ENCODE measurements at regions not wholly inside any gene's neighbourhood (a gene's known extent, or its start where the extent isn't known, plus 50 kb on each side); places are given as distances from the start of the nearest gene placed in this dataset.

DNA sequence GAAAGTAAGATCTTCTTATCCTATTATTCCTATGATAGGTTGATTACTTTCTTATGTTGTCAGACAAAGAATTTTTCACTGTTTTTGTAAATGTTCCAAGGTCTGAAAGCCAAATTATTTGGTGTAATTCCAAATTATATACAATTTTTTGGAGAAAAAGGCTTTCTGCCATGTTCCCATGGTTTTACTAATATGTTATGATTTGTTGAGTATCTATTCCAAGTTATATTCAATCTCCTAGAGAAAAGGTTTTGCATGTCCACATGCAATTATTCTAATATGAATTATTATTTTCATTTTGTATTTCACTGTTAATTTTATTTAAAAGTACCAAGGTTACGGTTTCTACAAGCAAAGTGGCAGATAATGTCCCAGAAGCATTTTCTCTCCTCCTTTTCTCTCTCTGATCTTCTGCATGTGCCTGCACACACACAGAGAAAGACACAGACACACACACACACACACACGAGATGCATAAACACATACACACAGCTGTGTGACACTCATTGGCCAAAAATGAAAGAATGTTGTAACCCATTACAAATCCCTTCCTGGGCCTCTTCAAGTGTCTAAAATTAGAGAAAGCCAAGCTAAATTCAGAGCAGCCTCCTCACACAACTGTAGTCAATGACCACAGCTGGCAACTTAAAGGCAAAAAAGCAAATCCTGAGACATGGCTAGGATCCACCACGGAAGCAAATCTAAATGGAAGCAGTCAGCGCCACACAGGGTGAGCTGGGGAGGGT lies 621.0 kb downstream of the EFNB2 start:
- Histone ChIP-seq H3K79me2 (ENCODE audit: insufficient read depth, low read length) (no peaks in the 10 kb centered on the region), H3K4me1 (ENCODE audit: insufficient read depth, low read length) (peaks cover 14% of the 10 kb centered on the region), H3K27ac (ENCODE audit: low read depth, low read length) (no peak overlapping the region), H3K4me2 (ENCODE audit: insufficient read depth, low read length) (peak overlapping the region; percentile 58), H4K20me1 (ENCODE audit: insufficient read depth, low read length) (no peaks in the 10 kb centered on the region), H3K27me3 (ENCODE audit: insufficient read depth, low read length) (no peaks in the 10 kb centered on the region), H2AFZ (ENCODE audit: low read length) (peak overlapping the region; percentile 83), H3K4me3 (ENCODE audit: insufficient read depth, low read length) (peak overlapping the region; percentile 16), H3K9me3 (ENCODE audit: low read depth, low read length) (no peaks in the 10 kb centered on the region), H3K36me3 (ENCODE audit: insufficient read depth, low read length) (no peaks in the 10 kb centered on the region)
- TF ChIP-seq, protein P1, sequence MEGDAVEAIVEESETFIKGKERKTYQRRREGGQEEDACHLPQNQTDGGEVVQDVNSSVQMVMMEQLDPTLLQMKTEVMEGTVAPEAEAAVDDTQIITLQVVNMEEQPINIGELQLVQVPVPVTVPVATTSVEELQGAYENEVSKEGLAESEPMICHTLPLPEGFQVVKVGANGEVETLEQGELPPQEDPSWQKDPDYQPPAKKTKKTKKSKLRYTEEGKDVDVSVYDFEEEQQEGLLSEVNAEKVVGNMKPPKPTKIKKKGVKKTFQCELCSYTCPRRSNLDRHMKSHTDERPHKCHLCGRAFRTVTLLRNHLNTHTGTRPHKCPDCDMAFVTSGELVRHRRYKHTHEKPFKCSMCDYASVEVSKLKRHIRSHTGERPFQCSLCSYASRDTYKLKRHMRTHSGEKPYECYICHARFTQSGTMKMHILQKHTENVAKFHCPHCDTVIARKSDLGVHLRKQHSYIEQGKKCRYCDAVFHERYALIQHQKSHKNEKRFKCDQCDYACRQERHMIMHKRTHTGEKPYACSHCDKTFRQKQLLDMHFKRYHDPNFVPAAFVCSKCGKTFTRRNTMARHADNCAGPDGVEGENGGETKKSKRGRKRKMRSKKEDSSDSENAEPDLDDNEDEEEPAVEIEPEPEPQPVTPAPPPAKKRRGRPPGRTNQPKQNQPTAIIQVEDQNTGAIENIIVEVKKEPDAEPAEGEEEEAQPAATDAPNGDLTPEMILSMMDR (IDR thresholded peaks at IDR 0.05; ENCODE audit: extremely low read depth, low read depth, low read length), result no peak
- DNase-seq (ENCODE audit: insufficient read length, low spot score, missing footprints), result peak; percentile 22

DNA sequence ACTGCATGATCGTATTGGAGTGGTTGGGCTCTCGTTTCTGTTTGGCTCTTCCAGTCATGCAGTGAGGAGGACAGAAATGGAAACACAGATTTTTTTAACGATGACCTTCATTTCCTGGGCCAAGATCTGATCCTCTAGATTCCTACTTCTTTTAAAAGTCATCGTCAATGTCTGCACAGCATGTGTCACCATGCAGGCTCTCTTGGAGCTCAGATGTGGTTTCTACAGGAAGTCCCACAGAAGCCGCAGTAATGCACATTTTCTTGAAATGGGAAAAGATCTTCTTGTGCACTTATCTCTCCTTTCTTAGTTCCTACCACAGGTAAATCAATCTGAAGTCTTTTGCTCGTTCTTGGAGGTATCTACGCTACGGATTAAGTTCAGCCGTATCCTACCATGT lies 626.9 kb downstream of the EFNB2 start:
- TF ChIP-seq, protein P1 (IDR thresholded peaks at IDR 0.05; ENCODE audit: extremely low read depth, low read depth, low read length), result no peak
- H3K27ac ChIP-seq (ENCODE audit: low read depth, low read length), result no peak overlapping the region
- no peaks in the 10 kb centered on the region for H3K79me2 ChIP-seq (ENCODE audit: insufficient read depth, low read length)
- no peak for DNase-seq (ENCODE audit: insufficient read length, low spot score, missing footprints)
- H2AFZ ChIP-seq (ENCODE audit: low read length), result no peak overlapping the region
- no peaks in the 10 kb centered on the region for H3K9me3 ChIP-seq (ENCODE audit: low read depth, low read length)
- no peaks in the 10 kb centered on the region for H3K36me3 ChIP-seq (ENCODE audit: insufficient read depth, low read length)
- no peak overlapping the region for H3K4me2 ChIP-seq (ENCODE audit: insufficient read depth, low read length)
- no peak overlapping the region for H3K4me3 ChIP-seq (ENCODE audit: insufficient read depth, low read length)
- no peaks in the 10 kb centered on the region for H4K20me1 ChIP-seq (ENCODE audit: insufficient read depth, low read length)
- no peaks in the 10 kb centered on the region for H3K27me3 ChIP-seq (ENCODE audit: insufficient read depth, low read length)
- H3K4me1 ChIP-seq (ENCODE audit: insufficient read depth, low read length), result no peaks in the 10 kb centered on the region

DNA sequence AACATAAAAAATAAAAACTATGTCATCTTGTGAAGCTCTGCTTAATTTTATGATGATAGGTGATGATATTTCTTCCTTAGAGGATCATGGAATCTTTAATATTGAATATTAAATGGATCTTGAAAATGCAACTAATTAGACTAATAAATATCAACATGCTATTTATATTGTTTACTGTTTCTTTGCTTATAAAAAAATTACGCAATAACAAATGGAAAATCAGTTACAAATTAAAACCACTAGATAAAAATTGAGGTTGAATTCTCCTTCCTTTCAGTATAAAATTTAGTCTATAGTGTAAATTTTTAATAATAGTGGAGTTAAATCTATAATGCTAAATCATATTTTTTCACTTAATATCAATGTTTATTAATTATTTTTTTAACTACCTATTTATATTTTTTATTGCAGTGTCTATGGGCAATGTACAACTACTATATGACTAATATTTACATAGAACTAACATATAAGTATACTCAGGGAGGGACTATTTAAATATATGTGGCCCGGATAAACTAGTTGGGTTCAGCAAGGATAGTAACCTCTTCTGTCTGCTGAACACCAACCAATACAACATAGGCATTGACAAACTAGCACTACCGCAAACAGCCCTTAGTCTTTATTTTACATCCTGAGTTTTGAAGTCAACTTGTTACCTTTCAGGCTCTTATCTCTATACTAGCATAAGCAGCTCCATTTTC lies 628.0 kb downstream of the EFNB2 start:
- no peak overlapping the region for H3K4me2 ChIP-seq (ENCODE audit: insufficient read depth, low read length)
- no peaks in the 10 kb centered on the region for H3K27me3 ChIP-seq (ENCODE audit: insufficient read depth, low read length)
- H3K4me1 ChIP-seq (ENCODE audit: insufficient read depth, low read length), result no peaks in the 10 kb centered on the region
- no peaks in the 10 kb centered on the region for H3K9me3 ChIP-seq (ENCODE audit: low read depth, low read length)
- no peaks in the 10 kb centered on the region for H3K79me2 ChIP-seq (ENCODE audit: insufficient read depth, low read length)
- H4K20me1 ChIP-seq (ENCODE audit: insufficient read depth, low read length), result no peaks in the 10 kb centered on the region
- no peaks in the 10 kb centered on the region for H3K36me3 ChIP-seq (ENCODE audit: insufficient read depth, low read length)
- no peak overlapping the region for H3K27ac ChIP-seq (ENCODE audit: low read depth, low read length)
- TF ChIP-seq, protein P1 (IDR thresholded peaks at IDR 0.05; ENCODE audit: extremely low read depth, low read depth, low read length), result no peak
- H3K4me3 ChIP-seq (ENCODE audit: insufficient read depth, low read length), result no peak overlapping the region
- no peak overlapping the region for H2AFZ ChIP-seq (ENCODE audit: low read length)
- no peak for DNase-seq (ENCODE audit: insufficient read length, low spot score, missing footprints)

DNA sequence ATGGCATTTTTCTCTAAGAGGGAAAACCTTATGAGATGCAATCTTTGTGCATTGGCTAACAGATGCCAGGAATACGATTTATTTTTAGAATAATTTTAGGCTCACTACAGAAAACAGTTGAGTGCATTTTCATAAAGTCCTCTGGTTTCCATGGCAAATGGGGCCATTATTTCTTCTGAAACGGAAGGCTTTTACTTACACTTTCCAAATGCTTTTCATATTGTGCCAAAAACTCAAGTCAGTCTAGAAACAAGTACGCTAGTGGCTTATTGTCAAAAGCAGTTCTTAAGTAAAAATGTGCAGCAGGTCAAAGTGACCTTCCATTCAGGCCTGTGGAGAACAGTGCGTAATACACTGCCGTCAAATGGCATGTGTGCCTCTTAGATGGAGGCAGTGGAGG lies 628.7 kb downstream of the EFNB2 start:
- Histone ChIP-seq H2AFZ (ENCODE audit: low read length) (no peak overlapping the region), H3K79me2 (ENCODE audit: insufficient read depth, low read length) (no peaks in the 10 kb centered on the region), H4K20me1 (ENCODE audit: insufficient read depth, low read length) (no peaks in the 10 kb centered on the region), H3K36me3 (ENCODE audit: insufficient read depth, low read length) (no peaks in the 10 kb centered on the region), H3K4me2 (ENCODE audit: insufficient read depth, low read length) (no peak overlapping the region), H3K27me3 (ENCODE audit: insufficient read depth, low read length) (no peaks in the 10 kb centered on the region), H3K27ac (ENCODE audit: low read depth, low read length) (no peak overlapping the region), H3K4me1 (ENCODE audit: insufficient read depth, low read length) (no peaks in the 10 kb centered on the region), H3K4me3 (ENCODE audit: insufficient read depth, low read length) (no peak overlapping the region), H3K9me3 (ENCODE audit: low read depth, low read length) (no peaks in the 10 kb centered on the region)
- TF ChIP-seq, protein P1 (IDR thresholded peaks at IDR 0.05; ENCODE audit: extremely low read depth, low read depth, low read length), result no peak
- no peak for DNase-seq (ENCODE audit: insufficient read length, low spot score, missing footprints)

Data from osteoblast (primary cell).